ENCODE measurements at regions not wholly inside any gene's neighbourhood (a gene's known extent, or its start where the extent isn't known, plus 50 kb on each side); places are given as distances from the start of the nearest gene placed in this dataset.

DNA sequence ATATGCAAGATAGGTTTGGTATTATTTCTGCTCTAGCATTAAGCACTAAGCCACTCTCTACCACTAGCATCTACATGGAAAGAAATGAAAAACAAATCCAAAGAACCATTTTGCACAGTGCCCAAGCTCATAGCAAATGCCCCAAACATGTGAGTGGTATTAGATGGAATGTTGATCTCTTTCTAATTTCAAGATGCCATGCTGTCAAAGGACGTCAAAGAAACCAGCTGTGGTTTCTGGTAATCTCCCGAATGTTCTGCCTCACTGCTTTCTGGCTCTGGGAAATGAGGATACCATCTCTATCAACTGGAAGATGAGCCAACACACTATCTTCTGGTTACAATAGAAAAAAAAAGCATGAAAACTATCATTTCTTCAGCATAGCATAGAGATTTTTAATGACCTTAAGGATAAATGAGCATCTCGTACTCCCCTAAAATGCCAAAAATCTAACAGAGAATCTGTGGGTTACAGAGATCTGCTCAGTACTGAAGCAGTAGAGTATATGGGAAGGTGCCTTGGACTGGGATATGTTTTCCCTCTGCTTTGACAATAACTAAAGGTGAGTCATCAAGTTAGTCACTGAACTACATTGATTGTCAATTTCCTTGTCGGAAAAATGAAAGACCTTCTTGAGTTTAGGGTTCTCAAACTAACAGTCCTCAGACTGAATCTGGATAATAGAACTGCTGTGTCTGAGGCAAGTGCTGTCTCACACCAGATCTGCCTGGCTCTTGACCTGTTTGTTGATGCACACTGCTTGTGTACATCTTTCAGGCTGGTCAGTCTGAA is 244.8 kb upstream of the NCKAP5 start:
- Mint-ChIP-seq H3K36me3 (ENCODE audit: low read depth) (peaks cover 2% of the 10 kb centered on the region), H3K27ac (no peak overlapping the region), H3K4me3 (no peak overlapping the region), H3K4me1 (ENCODE audit: low read depth) (no peaks in the 10 kb centered on the region), H3K9me3 (peaks cover 23% of the 10 kb centered on the region), H3K27me3 (ENCODE audit: low read depth) (peaks cover 6% of the 10 kb centered on the region)
- DNase-seq = no peak
- intact Hi-C loops (cut with micrococcal nuclease) = no loop called here
- CTCF ChIA-PET = no interaction called here

DNA sequence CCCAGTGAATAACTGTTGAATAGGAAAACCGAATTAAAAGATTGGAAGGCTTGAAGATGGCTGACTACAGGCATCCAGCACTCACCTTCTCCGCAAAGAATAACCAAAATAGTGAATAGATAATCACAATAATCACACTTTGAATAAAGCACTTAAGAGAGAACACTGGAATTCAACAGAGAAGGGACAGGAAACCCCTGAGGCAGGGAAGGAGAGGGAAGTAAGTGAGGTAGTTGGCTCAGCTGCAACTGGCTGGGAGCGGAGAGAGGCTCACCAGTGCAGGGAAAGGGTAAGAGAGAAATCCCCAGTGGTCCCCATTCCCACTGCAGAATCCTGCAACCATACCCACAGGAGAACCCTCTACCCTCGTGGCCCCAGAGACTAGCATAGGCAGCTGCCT is 246.6 kb upstream of the NCKAP5 start:
- Mint-ChIP-seq H3K4me3 (no peak overlapping the region), H3K36me3 (ENCODE audit: low read depth) (no peaks in the 10 kb centered on the region), H3K9me3 (peaks cover 17% of the 10 kb centered on the region), H3K4me1 (ENCODE audit: low read depth) (no peaks in the 10 kb centered on the region), H3K27ac (no peak overlapping the region), H3K27me3 (ENCODE audit: low read depth) (peaks cover 2% of the 10 kb centered on the region)
- CTCF ChIA-PET = no interaction called here
- no peak for DNase-seq
- intact Hi-C loops (cut with micrococcal nuclease) = no loop called here

DNA sequence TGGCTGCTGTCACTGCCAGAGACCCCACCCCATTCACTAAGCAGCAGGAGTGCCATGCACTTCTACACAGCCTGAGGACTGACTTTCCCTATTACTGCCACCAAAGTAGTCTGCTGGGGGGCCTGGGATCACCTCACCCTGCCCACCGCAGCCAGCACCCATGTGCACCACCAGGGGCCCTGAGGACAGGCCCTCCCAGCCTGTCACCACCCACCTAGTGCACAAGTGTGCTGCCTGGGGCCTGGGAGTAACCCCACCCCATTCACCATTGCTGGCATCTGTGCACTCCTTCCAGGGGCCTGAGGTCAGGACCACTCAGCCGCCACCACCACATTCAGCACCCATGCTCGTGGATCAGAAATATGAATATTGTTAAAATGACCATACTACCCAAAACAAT is 247.8 kb upstream of the NCKAP5 start:
- no peak for DNase-seq
- H3K9me3 Mint-ChIP-seq = peaks cover 9% of the 10 kb centered on the region
- H3K27ac Mint-ChIP-seq = no peak overlapping the region
- intact Hi-C loops (cut with micrococcal nuclease) = no loop called here
- CTCF ChIA-PET = no interaction called here
- no peaks in the 10 kb centered on the region for H3K36me3 Mint-ChIP-seq (ENCODE audit: low read depth)
- H3K27me3 Mint-ChIP-seq (ENCODE audit: low read depth) = peaks cover 2% of the 10 kb centered on the region
- H3K4me1 Mint-ChIP-seq (ENCODE audit: low read depth) = no peaks in the 10 kb centered on the region
- no peak overlapping the region for H3K4me3 Mint-ChIP-seq

DNA sequence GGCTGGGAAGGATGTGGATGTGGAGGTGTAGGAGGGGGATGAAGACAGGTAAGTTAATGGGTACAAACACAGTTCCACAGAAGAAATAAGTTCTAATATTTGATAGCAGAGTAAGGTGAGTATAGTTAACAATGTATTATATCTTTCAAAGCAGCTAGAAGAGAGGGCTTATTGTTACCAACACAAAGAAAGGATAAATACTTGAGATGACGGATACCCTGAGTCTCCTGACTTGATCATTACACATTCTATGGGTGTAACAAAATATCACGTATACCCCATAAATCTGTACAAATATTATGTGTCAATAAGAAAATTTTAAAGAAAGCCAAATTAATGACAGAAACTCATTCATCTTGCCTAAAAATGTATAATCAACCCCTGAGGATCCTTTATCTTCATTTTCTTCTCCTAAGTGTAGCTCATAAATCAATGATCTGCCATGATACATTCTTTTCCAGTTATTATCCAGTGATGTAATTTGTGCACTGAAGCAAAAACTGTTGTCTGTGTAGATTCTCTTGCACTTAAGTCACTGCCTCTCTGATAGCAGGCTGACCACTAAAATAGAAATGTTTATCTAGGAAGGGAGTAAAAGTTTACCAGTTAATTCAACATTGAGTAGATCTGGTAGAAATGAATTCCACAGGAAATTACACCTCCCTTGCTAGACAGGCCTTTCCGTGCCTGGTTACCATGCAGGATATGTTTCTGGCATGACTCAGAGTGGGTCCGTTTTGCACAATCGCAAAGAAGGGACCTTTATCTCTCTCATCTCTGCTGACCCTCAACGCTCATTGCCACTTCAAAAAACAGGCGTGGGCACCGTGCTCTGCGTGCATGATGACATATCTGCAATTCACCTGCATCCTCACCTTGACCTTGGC is 249.7 kb upstream of the NCKAP5 start:
- intact Hi-C loops (cut with micrococcal nuclease) = no loop called here
- DNase-seq = no peak
- Mint-ChIP-seq H3K4me1 (ENCODE audit: low read depth) (no peaks in the 10 kb centered on the region), H3K9me3 (no peaks in the 10 kb centered on the region), H3K27me3 (ENCODE audit: low read depth) (peaks cover 2% of the 10 kb centered on the region), H3K36me3 (ENCODE audit: low read depth) (no peaks in the 10 kb centered on the region), H3K27ac (no peak overlapping the region), H3K4me3 (no peak overlapping the region)
- CTCF ChIA-PET = no interaction called here

DNA sequence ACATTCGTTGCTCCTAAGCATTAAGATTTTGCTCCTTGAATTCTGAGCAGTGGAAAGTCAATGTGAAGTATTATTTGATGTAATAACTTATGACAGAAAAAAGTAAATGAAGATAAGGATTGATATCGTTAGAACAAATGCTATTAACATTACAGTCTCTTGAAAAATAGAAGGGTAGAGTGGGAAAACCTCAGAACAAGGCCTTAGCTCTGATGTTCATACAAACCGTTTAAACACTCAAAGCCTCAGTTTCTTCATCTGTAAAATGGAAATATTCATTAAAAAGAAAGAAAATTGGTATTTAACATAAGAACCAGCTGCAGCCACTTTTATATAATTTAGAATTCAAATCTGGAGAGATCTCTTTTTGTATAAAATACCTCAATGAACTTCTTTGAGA is 250.4 kb upstream of the NCKAP5 start:
- Mint-ChIP-seq H3K9me3 (no peaks in the 10 kb centered on the region), H3K4me3 (no peak overlapping the region), H3K27me3 (ENCODE audit: low read depth) (peaks cover 2% of the 10 kb centered on the region), H3K4me1 (ENCODE audit: low read depth) (no peaks in the 10 kb centered on the region), H3K27ac (no peak overlapping the region), H3K36me3 (ENCODE audit: low read depth) (no peaks in the 10 kb centered on the region)
- CTCF ChIA-PET = no interaction called here
- no peak for DNase-seq
- intact Hi-C loops (cut with micrococcal nuclease) = no loop called here

DNA sequence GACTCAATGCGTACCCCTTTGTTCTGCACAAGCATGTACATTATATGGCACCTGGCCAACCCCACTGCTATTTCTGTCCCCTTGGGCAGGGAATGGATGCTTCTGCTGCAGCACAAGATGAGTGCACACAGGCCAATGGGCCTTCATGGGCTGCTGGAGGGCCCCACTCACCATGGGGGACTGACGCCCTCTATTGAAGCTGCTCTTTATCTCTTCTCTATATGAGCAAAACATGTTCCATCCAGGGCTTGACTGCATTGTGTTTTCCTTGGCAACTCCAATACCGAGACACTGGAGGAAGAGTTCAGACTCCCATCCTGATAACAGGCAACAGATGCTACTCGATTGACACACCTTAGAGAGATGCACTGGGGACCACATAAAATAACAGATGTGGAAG is 251.6 kb upstream of the NCKAP5 start:
- no peak for DNase-seq
- Mint-ChIP-seq H3K9me3 (no peaks in the 10 kb centered on the region), H3K4me1 (ENCODE audit: low read depth) (no peaks in the 10 kb centered on the region), H3K27me3 (ENCODE audit: low read depth) (peaks cover 2% of the 10 kb centered on the region), H3K27ac (no peak overlapping the region), H3K36me3 (ENCODE audit: low read depth) (no peaks in the 10 kb centered on the region), H3K4me3 (no peak overlapping the region)
- CTCF ChIA-PET = no interaction called here
- intact Hi-C loops (cut with micrococcal nuclease) = no loop called here

DNA sequence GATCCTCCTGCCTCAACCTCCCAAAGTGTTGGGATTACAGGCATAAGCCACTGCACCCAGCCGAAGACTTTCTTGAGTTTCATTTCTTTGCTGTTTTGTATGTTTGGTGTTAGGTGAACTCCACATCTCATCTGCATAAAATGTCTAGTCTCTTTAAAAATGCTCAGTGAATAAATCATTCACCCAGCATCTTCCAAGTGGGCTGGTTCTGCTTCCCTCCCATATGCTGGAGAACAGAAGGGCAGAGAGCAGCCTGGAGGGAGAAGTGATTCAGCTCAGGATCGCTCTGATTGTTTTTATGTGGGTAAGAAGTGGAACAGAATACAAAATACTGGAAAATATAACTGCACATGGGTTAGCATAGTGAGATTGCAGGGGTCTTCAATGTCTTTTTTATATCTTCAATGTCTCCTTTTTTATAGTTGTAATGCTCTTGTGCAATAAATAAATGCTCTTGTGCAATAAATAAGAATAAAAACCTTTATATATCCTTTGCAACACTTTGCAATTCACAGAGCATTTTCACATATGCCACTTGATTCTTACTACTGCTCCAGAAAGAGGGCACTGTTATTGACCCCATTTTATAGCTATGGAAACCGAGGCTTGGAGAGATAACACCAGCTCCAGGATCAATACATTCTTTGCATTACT is 253.0 kb upstream of the NCKAP5 start:
- intact Hi-C loops (cut with micrococcal nuclease) = no loop called here
- H3K36me3 Mint-ChIP-seq (ENCODE audit: low read depth) = no peaks in the 10 kb centered on the region
- H3K27me3 Mint-ChIP-seq (ENCODE audit: low read depth) = peaks cover under 1% of the 10 kb centered on the region
- no peak overlapping the region for H3K27ac Mint-ChIP-seq
- no peak overlapping the region for H3K4me3 Mint-ChIP-seq
- CTCF ChIA-PET = no interaction called here
- no peaks in the 10 kb centered on the region for H3K9me3 Mint-ChIP-seq
- no peaks in the 10 kb centered on the region for H3K4me1 Mint-ChIP-seq (ENCODE audit: low read depth)
- no peak for DNase-seq

DNA sequence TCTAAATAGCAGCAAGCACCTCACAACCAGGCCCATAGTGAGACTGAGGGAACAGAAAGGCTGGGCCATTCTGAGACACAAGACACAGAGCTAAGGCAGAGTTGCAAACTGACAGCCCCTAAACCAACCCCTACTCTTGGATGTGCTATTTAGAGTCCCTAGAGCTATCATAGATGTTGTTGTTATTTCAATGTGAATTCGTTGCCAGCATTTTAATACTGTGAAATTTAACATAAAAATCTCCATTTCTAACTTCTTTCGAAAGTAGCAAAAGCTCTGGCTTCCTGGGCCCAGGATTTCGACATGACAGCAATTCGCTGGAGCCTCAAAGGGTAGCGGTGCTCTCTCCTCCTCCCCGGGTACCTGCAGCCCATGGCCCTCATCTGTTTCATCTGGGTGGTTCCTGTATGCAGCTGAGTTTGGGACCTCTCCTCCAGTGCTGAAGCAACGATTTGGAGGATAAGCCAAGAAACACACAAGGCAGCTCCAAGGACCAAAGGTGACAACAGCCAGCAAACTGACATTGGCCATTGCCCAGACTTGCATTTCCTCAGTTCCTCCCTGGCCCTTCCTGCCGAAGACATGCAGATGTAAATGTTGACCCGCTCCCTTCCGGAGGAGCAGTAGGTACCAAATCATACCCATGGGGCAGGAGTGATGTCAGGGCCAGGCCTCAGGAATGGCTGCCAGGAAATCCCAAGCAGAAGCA is 254.4 kb upstream of the NCKAP5 start:
- DNase-seq = no peak
- Mint-ChIP-seq H3K4me3 (no peak overlapping the region), H3K4me1 (ENCODE audit: low read depth) (no peaks in the 10 kb centered on the region), H3K36me3 (ENCODE audit: low read depth) (no peaks in the 10 kb centered on the region), H3K27ac (no peak overlapping the region), H3K9me3 (no peaks in the 10 kb centered on the region), H3K27me3 (ENCODE audit: low read depth) (peaks cover 5% of the 10 kb centered on the region)
- CTCF ChIA-PET = no interaction called here
- intact Hi-C loops (cut with micrococcal nuclease) = no loop called here

DNA sequence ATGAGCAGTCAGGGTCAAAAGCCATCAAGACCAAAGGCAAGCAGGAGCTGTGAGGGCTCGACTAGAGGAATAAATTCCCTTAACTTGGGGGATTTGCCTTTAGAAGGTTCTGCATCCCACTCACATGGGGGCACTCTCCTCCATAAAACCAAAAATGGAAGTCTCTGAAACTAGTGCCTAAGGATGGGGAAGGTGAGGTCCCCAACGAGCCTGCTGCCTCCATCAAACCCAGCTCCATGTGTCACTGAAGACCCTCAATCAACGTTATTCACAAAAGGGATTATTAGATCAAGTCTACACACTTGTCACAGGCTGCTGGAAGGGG is 254.9 kb upstream of the NCKAP5 start:
- no peaks in the 10 kb centered on the region for H3K36me3 Mint-ChIP-seq (ENCODE audit: low read depth)
- DNase-seq = no peak
- no peak overlapping the region for H3K27ac Mint-ChIP-seq
- peaks cover 7% of the 10 kb centered on the region for H3K27me3 Mint-ChIP-seq (ENCODE audit: low read depth)
- CTCF ChIA-PET = no interaction called here
- intact Hi-C loops (cut with micrococcal nuclease) = no loop called here
- no peaks in the 10 kb centered on the region for H3K9me3 Mint-ChIP-seq
- H3K4me3 Mint-ChIP-seq = no peak overlapping the region
- no peaks in the 10 kb centered on the region for H3K4me1 Mint-ChIP-seq (ENCODE audit: low read depth)

DNA sequence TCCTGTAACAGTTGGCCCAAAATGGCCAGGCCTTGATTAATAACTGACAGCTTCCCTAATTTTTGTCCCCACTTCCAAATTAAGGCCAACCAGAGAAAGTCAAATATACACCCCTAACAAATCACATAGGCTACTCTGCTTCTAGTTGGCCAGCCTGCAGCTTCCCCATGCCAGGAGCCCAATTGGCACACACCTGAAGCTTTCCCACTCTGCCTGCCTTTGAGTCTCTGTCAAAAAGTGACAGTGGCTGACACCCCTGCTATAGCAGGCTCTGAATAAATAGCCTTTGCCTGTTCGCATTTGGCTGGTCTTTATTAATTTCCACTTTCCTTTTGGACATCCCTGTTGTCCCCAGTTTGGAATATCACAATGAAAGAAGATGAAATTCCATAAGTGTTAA is 256.6 kb upstream of the NCKAP5 start:
- Mint-ChIP-seq H3K27me3 (ENCODE audit: low read depth) (peaks cover 9% of the 10 kb centered on the region), H3K27ac (no peak overlapping the region), H3K9me3 (no peaks in the 10 kb centered on the region), H3K4me3 (no peak overlapping the region), H3K4me1 (ENCODE audit: low read depth) (no peaks in the 10 kb centered on the region), H3K36me3 (ENCODE audit: low read depth) (no peaks in the 10 kb centered on the region)
- intact Hi-C loops (cut with micrococcal nuclease) = no loop called here
- no peak for DNase-seq
- CTCF ChIA-PET = no interaction called here

DNA sequence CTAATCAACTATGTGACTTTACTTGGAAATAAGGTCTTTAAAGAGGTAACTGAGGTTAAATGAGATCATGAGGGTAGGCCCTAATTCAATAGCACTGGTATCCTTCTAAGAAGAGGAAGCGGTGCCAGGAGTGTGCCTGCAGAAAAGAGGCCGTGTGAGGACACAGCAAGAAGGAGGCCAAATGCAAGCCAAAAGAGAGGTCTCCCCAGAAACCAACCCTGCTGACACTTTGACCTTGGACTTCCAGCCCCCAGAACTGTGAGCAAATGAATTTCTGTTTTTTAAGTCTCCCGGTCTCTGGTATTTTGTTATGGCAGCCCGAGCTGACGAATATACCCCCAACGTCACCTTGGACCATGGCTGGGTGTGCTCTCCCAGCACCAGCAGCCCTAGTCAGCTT is 257.5 kb upstream of the NCKAP5 start:
- Mint-ChIP-seq H3K27ac (no peak overlapping the region), H3K9me3 (no peaks in the 10 kb centered on the region), H3K27me3 (ENCODE audit: low read depth) (peaks cover 9% of the 10 kb centered on the region), H3K36me3 (ENCODE audit: low read depth) (no peaks in the 10 kb centered on the region), H3K4me3 (no peak overlapping the region), H3K4me1 (ENCODE audit: low read depth) (no peaks in the 10 kb centered on the region)
- CTCF ChIA-PET = no interaction called here
- DNase-seq = no peak
- intact Hi-C loops (cut with micrococcal nuclease) = no loop called here

DNA sequence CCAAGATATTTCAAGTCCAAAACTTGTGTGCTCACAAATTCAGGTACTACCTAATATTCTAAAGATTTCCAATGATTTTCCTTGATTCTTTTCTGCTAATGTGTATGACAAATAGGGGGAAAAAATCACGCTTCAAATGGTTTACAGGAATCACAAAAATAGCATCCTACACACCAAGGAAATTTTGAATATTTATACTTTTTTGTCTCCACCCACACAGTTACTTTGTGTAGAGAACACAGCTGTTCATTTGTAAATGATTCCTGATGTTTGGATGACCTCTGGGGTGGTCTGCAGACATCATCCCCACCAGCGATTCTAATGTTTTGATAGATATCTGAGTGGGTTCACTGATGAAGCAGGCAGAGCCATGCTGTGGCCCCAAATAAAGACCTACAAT is 260.6 kb upstream of the NCKAP5 start:
- H3K4me1 Mint-ChIP-seq (ENCODE audit: low read depth) = no peaks in the 10 kb centered on the region
- peaks cover 11% of the 10 kb centered on the region for H3K27me3 Mint-ChIP-seq (ENCODE audit: low read depth)
- H3K27ac Mint-ChIP-seq = no peak overlapping the region
- no peak overlapping the region for H3K4me3 Mint-ChIP-seq
- CTCF ChIA-PET = interaction anchor here (2.7 kb wide), 1 partner anchor 15 kb away, joined by 8 read pairs; no protein-coding TSS in a partner anchor
- H3K9me3 Mint-ChIP-seq = no peaks in the 10 kb centered on the region
- DNase-seq = no peak
- no peaks in the 10 kb centered on the region for H3K36me3 Mint-ChIP-seq (ENCODE audit: low read depth)
- intact Hi-C loops (cut with micrococcal nuclease) = no loop called here

Measured in activated naive CD4-positive, alpha-beta T cell treated with anti-CD3 and anti-CD28 coated beads for 36 hours (primary cell).